ENCODE measurements at regions not wholly inside any gene's neighbourhood (a gene's known extent, or its start where the extent isn't known, plus 50 kb on each side); places are given as distances from the start of the nearest gene placed in this dataset.

DNA sequence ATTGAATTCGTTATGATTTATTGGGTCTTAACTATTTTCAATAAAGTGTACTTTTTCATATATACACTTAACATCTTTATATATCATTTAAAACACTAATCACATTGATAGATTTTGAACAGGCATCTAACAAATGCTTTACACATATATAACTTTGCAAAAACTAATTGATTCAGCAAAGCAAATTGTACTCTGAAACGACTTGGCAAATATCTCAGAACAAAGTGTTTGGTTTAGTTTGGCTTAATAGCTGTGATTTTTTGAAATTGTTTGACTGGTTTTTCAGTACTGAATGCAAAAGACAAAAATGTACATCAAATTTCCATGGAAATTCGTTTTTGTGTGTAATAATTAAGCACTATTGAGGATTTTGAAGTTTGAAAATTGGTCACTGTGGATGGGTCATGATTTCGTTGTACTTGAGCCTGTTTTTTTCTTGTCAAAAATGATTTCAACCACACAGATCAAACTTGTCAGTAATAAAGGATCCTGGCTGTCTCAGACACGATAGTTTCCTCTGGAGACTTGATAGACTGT, 125.3 kb upstream of the SLC25A13 start:
- TF ChIP-seq, protein P1, sequence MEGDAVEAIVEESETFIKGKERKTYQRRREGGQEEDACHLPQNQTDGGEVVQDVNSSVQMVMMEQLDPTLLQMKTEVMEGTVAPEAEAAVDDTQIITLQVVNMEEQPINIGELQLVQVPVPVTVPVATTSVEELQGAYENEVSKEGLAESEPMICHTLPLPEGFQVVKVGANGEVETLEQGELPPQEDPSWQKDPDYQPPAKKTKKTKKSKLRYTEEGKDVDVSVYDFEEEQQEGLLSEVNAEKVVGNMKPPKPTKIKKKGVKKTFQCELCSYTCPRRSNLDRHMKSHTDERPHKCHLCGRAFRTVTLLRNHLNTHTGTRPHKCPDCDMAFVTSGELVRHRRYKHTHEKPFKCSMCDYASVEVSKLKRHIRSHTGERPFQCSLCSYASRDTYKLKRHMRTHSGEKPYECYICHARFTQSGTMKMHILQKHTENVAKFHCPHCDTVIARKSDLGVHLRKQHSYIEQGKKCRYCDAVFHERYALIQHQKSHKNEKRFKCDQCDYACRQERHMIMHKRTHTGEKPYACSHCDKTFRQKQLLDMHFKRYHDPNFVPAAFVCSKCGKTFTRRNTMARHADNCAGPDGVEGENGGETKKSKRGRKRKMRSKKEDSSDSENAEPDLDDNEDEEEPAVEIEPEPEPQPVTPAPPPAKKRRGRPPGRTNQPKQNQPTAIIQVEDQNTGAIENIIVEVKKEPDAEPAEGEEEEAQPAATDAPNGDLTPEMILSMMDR (conservative IDR thresholded peaks at IDR 0.05 in 1 of 2, IDR thresholded peaks at IDR 0.05 in 1 of 2; ENCODE audit: extremely low read depth in 1 of 2, insufficient read depth in 1 of 2, low read depth in 1 of 2, low read length in 2 of 2) = no peak
- no peak for TF ChIP-seq EZH2 (IDR thresholded peaks at IDR 0.05; ENCODE audit: borderline replicate concordance, low read length)
